PC-9 (cell line): ENCODE measurements at regions not wholly inside any gene's neighbourhood (a gene's known extent, or its start where the extent isn't known, plus 50 kb on each side); places are given as distances from the start of the nearest gene placed in this dataset.

Experiments
- BruUV-seq: library from RNA; stranded (reverse); fragments of 400-500 nt; replicated peaks from 2 replicates; lab custom pipeline; 2021; lab: Mats Ljungman, UMichigan
- CTCF ChIA-PET: fragments of 300-600 bp; sonication (Branson Sonifier 250); formaldehyde crosslinking; loops from one replicate; lab custom pipeline; 2022; ENCODE audit warnings: antibody characterized with exemption; lab: Charles Lee
- POLR2A ChIA-PET: fragments of 300-600 bp; sonication (Branson Sonifier 250); formaldehyde crosslinking; loops from one replicate; lab custom pipeline; 2022; ENCODE audit warnings: antibody characterized with exemption; ENCODE audit not compliant: unreplicated experiment; lab: Charles Lee
- DNase-seq, 2 experiments: peaks; one replicate each; pipeline versions ENCODE4 v3.0.0 to v3.0.0-alpha.2; 2015 to 2022; ENCODE audit warnings: mixed read lengths in 1 of 2
- H2AFZ ChIP-seq: fragments of 200-600 bp; sonication (generic); 2 replicates; pipeline ENCODE4 v1.8.1; 2017; ENCODE audit warnings: antibody characterized with exemption
- H3F3A ChIP-seq: fragments of 200-600 bp; sonication (generic); 2 replicates; pipeline ENCODE4 v1.8.1; 2017; ENCODE audit warnings: antibody characterized with exemption, mild to moderate bottlenecking, low read depth; ENCODE audit not compliant: insufficient read depth
- H3K27ac ChIP-seq: fragments of 200-600 bp; sonication (generic); 2 replicates; pipeline ENCODE4 v1.6.1; 2016; ENCODE audit warnings: mixed run types
- H3K27me3 ChIP-seq: fragments of 200-600 bp; sonication (generic); 2 replicates; pipeline ENCODE4 v1.6.1; 2016; ENCODE audit warnings: low read depth, mixed run types; ENCODE audit not compliant: insufficient read depth
- H3K36me3 ChIP-seq: fragments of 200-600 bp; sonication (generic); 2 replicates; pipeline ENCODE4 v1.6.1; 2016; ENCODE audit warnings: low read depth, mixed run types
- H3K4me1 ChIP-seq: fragments of 200-600 bp; sonication (generic); replicated peaks from 2 replicates; pipeline ENCODE4 v1.6.1; 2016; ENCODE audit warnings: mixed run types; ENCODE audit not compliant: insufficient read depth
- H3K4me2 ChIP-seq: fragments of 200-600 bp; sonication (generic); 2 replicates; pipeline ENCODE4 v1.6.1; 2017; ENCODE audit warnings: mixed run types
- H3K4me3 ChIP-seq: fragments of 200-600 bp; sonication (generic); 2 replicates; pipeline ENCODE4 v1.6.1; 2016; ENCODE audit warnings: mixed run types
- H3K79me2 ChIP-seq: fragments of 200-600 bp; sonication (generic); 2 replicates; pipeline ENCODE4 v1.6.1; 2017; ENCODE audit warnings: low read depth, mixed run types
- H3K9me2 ChIP-seq: fragments of 200-600 bp; sonication (generic); 2 replicates; pipeline ENCODE4 v1.8.1; 2017; ENCODE audit warnings: mild to moderate bottlenecking; ENCODE audit not compliant: insufficient read depth
- H3K9me3 ChIP-seq: fragments of 200-600 bp; sonication (generic); 2 replicates; pipeline ENCODE4 v1.8.1; 2016; ENCODE audit warnings: low read depth; ENCODE audit not compliant: insufficient read depth
- H4K20me1 ChIP-seq: fragments of 200-600 bp; sonication (generic); 2 replicates; pipeline ENCODE4 v1.8.1; 2017; ENCODE audit not compliant: insufficient read depth
- EZH2 ChIP-seq: fragments of 200-600 bp; sonication (generic); IDR thresholded peaks from 2 replicates; pipeline ENCODE4 v1.8.0; 2017; ENCODE audit warnings: antibody characterized with exemption, low read depth
- intact Hi-C: fragments of 100-400 bp; cut with micrococcal nuclease; formaldehyde crosslinking; loops from one replicate; pipeline ENCODE4 v1.10.0; 2022; ENCODE audit not compliant: unreplicated experiment
- TF ChIP-seq, protein P1 (sequence below): fragments of 200-600 bp; sonication (generic); conservative IDR thresholded peaks from 2 replicates; pipeline ENCODE4 v1.6.1; 2017; ENCODE audit warnings: mixed run types, antibody characterized with exemption, mild to moderate bottlenecking, moderate library complexity

- H3K9me2 ChIP-seq, result no peaks in the 10 kb centered on the region
- H3K4me2 ChIP-seq, result no peak overlapping the region
- no peak overlapping the region for H2AFZ ChIP-seq
- H3K79me2 ChIP-seq, result no peaks in the 10 kb centered on the region
- H3K4me1 ChIP-seq, result 0 out of 2 replicates have a peak, but pooled peaks cover 8% of the 10 kb centered on the region
- H4K20me1 ChIP-seq, result no peaks in the 10 kb centered on the region
- H3K27ac ChIP-seq, result no peak overlapping the region
- no peaks in the 10 kb centered on the region for H3K27me3 ChIP-seq
- intact Hi-C loops, result no loop called here
- no peak overlapping the region for H3K4me3 ChIP-seq
- TF ChIP-seq EZH2, result no peak
- TF ChIP-seq, protein P1, sequence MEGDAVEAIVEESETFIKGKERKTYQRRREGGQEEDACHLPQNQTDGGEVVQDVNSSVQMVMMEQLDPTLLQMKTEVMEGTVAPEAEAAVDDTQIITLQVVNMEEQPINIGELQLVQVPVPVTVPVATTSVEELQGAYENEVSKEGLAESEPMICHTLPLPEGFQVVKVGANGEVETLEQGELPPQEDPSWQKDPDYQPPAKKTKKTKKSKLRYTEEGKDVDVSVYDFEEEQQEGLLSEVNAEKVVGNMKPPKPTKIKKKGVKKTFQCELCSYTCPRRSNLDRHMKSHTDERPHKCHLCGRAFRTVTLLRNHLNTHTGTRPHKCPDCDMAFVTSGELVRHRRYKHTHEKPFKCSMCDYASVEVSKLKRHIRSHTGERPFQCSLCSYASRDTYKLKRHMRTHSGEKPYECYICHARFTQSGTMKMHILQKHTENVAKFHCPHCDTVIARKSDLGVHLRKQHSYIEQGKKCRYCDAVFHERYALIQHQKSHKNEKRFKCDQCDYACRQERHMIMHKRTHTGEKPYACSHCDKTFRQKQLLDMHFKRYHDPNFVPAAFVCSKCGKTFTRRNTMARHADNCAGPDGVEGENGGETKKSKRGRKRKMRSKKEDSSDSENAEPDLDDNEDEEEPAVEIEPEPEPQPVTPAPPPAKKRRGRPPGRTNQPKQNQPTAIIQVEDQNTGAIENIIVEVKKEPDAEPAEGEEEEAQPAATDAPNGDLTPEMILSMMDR, result no peak
- no peaks in the 10 kb centered on the region for H3K36me3 ChIP-seq
- no peaks in the 10 kb centered on the region for H3F3A ChIP-seq
- BruUV-seq, result no TSS peak
- POLR2A ChIA-PET, result no interaction called here
- no peaks in the 10 kb centered on the region for H3K9me3 ChIP-seq
- no peak for DNase-seq
- CTCF ChIA-PET, result no interaction called here
These were observed 50.7 kb upstream of the NOCT start for GRCh38 chr4:138964716-138965426.

GRCh38 chr4:138963412-138963811 is 52.2 kb upstream of the NOCT start:
- intact Hi-C loops, result no loop called here
- no peak for TF ChIP-seq EZH2
- TF ChIP-seq, protein P1, result no peak
- POLR2A ChIA-PET, result no interaction called here

GRCh38 chr4:138961664-138962063 is 53.9 kb upstream of the NOCT start:
- H3K36me3 ChIP-seq, result no peaks in the 10 kb centered on the region
- H3K9me2 ChIP-seq, result no peaks in the 10 kb centered on the region
- H3K27ac ChIP-seq, result no peak overlapping the region
- no peaks in the 10 kb centered on the region for H4K20me1 ChIP-seq
- no peaks in the 10 kb centered on the region for H3K79me2 ChIP-seq
- BruUV-seq, result no TSS peak
- no peaks in the 10 kb centered on the region for H3K9me3 ChIP-seq
- no peak overlapping the region for H3K4me3 ChIP-seq
- intact Hi-C loops, result no loop called here
- H3K27me3 ChIP-seq, result no peaks in the 10 kb centered on the region
- no peak for DNase-seq
- no peaks in the 10 kb centered on the region for H3F3A ChIP-seq
- no peak overlapping the region for H3K4me2 ChIP-seq
- TF ChIP-seq EZH2, result no peak
- TF ChIP-seq, protein P1, result no peak
- ChIA-PET POLR2A (interaction anchor here (0.6 kb wide), 1 partner anchor 763 kb away, joined by 4 read pairs; no protein-coding TSS in a partner anchor), CTCF (no interaction called here)
- no peaks in the 10 kb centered on the region for H3K4me1 ChIP-seq
- H2AFZ ChIP-seq, result no peak overlapping the region

More at GRCh38 chr4:138963412-138963811, 52.2 kb upstream of the NOCT start:
- H3K9me2 ChIP-seq, result no peaks in the 10 kb centered on the region
- no peaks in the 10 kb centered on the region for H3K9me3 ChIP-seq
- H3K27ac ChIP-seq, result no peak overlapping the region
- DNase-seq, result no peak
- no peak overlapping the region for H2AFZ ChIP-seq
- H3K4me3 ChIP-seq, result no peak overlapping the region
- no peaks in the 10 kb centered on the region for H3K36me3 ChIP-seq
- H3K79me2 ChIP-seq, result no peaks in the 10 kb centered on the region
- H3K4me2 ChIP-seq, result no peak overlapping the region
- CTCF ChIA-PET, result no interaction called here
- H3F3A ChIP-seq, result no peaks in the 10 kb centered on the region
- no peaks in the 10 kb centered on the region for H4K20me1 ChIP-seq
- H3K27me3 ChIP-seq, result no peaks in the 10 kb centered on the region
- 0 out of 2 replicates have a peak, but pooled peaks cover 8% of the 10 kb centered on the region for H3K4me1 ChIP-seq
- BruUV-seq, result no TSS peak
